Glomerular endothelial cell (primary cell): ENCODE measurements at regions not wholly inside any gene's neighbourhood (a gene's known extent, or its start where the extent isn't known, plus 50 kb on each side); places are given as distances from the start of the nearest gene placed in this dataset.

ENCODE experiments used
- DNase-seq: peaks from one replicate; pipeline ENCODE4 v3.0.0-alpha.2; 2011; ENCODE audit warnings: low read depth, low spot score; ENCODE audit errors: extremely low read depth

DNA sequence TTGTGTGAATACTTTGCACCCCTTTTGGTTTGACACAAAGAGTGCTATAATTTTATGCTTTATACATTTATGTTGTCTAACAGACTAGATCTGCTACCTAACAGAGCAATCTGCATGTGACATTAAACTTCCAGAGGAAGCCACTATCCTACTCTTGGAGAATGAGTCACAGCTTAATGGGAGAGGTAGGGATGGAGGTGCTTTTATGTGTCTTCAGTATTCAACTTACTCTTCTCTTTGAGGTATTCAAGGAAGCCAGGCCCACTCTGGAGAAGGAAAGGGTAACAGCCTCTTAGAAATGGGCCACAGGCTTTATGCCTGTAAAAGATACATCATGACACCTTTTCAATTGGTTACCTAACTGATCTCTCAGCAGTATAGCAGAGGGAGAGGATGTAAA lies 85.8 kb upstream of the NEUROD1 start:
- no peak for DNase-seq

DNA sequence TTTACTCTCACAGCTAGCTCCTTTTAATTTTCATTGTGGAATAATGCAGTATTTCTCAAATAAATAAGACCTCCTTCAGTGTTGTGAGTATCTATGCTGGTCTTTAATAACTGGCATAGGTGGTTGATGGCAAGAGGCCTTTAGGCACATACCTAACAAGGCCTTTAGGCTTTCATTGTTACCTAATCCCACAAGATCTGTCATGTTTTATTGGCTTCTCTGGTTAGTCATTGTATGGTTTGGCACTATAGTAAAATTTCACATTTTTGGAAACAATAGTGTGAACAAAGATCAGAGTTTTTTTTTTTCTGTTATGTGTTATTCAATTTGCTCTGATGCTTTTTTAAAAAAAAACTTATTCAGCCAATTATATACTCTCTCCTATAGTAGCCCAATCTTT lies 89.8 kb upstream of the NEUROD1 start:
- no peak for DNase-seq

DNA sequence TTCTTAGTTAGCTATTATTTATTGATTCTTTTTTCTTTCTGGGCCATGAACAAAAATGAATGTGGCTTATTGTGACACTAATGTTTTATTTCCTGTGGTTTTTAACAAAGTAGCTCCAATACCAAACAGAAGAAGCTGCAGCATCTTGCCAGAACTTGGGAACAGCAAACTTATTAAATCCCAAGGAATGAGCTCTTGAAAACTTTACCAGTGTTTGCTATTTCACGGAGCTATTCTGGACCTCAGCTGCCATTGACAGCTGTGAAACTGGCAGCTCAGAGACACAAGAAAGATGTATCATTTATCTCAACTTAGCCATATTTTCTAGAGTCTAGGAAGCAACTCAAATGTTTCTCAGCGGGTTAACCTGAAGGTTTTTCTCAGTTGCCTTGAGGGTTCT lies 91.0 kb upstream of the NEUROD1 start:
- DNase-seq = no peak

DNA sequence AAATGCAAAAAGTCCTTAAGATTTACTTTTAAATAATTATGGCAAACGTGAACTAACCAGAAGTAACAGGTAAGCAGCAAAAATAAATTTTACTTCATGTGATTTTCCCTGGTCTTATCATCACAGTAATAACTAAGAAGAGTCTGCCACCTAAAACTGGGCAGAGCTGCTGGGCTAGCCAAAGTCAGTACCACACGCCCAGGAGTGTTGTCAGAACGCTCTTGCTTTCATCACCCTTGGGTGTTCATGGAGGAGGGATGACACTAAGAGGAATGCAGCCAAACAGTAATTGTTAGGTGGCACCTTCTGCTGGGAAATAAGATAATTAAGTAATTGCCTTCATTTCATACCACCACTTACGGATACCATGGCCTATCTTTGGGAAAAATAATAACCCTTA lies 92.0 kb upstream of the NEUROD1 start:
- DNase-seq = no peak

DNA sequence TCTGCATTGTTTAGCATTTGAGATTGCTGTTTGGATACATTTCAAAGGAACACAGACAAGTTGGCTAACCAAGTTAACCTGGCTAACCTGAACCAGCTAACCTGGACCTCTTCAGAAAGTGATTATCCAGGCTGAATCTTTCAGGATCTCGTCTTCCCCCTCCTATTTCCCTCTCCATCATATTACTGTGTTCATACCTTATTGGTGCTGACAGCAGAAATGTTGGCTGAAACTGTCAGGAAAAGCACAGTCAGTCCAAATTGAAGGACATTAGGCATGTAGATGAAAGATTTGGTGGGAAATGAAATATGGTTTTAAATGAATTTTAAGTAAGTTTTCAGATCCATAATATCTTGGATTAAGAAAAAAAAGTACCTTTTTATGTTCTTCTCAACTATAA lies 92.5 kb upstream of the NEUROD1 start:
- DNase-seq = no peak

DNA sequence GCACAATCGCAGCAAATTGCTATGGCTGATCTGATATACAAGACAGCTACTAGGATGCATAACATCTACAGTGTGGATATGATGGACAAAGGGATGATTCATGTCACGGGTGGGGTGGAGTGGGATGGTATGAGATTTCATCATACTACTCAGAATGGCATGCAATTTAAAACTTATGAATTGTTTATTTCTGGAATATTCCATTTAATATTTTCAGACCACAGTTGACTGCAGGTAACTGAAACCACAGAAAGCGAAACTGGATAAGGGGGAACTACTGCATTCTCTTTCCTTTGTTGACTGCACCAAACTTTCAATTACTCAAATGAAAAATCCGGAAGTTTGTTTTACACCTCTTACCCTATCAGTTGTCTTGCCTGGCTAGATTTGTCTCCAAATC lies 94.4 kb upstream of the NEUROD1 start:
- no peak for DNase-seq

DNA sequence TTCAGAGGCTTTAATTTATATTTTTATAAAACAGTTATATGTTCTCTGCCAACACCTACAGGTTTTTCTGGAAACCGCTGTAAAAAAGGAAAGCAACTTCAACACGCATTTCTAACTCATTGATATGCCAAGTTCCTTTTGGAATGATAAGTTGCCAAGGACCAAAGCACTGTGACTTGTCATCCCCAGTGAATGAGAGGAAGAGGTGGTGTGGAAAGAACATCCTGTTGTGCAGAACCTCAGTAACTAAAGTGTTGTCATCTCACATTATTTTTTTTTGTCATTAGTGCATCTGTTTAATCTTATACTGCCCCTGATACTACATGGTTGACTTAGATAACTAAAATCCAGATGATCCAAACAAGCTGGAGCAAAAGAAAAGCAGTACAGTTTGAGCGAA lies 96.0 kb upstream of the NEUROD1 start:
- no peak for DNase-seq

DNA sequence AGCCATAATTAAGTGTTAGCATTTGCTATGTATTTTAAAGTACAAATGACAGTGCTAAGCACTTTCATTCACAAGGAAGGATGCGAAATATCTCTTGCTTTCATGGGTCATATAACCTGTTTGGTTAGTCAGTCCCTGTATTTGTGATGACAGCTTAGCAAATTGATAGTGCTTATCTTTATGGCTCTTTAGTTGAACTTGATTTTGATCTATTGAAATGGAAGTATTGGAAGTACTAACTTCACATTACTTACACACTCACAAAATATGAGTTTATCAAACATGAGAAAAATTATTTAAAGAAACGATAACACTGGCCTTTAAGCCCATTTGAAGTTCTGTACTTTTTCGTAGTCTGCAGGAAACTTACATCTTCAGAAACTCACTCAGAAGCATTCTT lies 97.4 kb upstream of the NEUROD1 start:
- DNase-seq = no peak

DNA sequence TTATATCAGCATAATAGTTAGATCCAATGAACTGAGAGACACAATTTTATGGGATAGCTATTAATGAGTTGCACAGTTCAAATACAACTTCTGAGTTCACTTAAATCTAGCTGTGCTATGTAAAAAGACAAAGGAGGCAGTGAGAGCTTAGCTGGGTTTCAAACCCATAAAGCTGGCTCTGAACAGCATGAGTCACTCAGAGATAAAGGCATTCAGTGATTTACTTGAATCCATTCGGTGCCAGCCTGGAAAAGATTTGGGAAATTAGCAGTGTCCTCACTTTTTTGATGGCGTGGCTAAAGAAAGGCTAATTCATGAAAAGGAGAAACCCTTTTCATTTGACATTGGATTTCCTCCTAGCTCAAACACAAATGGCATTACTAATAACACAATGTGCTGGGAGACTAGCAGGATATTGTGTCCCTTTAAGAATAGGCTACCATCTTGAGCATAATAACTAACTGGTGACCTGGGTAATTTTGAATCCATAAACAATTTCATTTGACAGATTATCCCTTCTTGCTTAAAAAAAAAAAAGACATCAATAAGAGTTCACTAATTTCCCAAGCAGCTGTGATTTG lies 98.4 kb upstream of the NEUROD1 start:
- DNase-seq = no peak

DNA sequence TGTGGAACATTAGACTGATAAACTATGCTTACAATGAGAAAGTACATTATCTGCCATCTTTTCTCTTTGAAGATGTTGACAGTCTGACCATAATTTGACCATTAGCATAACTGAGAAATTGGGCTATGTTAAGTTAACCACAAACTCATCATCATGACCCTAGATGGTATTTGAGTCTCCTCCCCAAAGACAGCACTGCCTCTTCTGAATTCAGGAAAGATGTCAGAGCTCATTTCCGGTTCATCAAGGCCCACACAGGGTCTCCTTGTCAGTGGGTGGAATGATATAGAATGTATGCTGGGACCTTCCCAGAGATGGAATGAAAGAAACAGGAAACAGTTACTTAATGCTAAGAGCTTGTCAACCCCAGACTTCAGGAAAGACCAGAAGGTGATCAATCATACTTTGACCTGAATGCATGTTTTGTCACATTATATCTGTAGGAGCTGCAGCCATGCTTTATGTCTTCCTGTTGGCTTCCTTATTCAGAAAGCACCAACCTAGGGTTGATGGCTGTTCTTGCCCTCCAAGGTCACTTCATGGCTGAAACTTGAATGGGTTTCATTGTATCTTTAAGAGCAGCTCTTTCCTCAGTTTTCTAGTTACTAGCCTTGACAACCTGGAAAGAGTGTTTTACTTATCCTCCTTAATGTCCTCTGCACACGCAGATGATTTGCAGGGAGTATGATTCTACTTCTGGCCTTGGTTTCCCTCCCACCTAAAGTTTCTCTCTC lies 99.1 kb upstream of the NEUROD1 start:
- DNase-seq = no peak

DNA sequence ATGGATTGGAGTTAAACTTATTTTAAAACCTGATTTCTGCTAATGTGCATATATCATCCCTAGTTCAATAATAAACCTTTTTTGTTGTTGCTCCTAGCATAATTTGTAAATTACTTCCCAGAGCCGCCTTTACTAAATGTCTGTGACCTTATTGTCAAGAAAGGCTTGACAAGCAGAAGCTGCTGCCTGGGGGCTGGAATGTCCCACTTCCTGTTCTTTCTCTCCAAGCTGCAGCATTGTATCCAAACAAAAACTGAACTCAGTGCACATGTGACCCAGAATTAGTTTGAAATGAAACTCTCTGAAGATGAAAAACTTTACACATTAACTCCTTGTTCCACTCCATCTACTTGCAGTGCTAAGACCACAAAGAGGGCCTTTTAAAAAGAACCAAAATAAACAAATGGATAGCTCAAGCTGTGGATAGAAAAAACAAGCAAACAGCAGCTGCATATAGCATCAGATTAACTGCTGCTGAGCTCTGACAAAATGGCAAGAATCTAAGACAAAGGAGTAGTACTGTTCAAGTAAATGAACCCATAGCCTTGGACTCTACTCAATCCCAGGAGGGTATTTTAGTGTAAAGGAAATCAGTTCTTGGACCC lies 99.8 kb upstream of the NEUROD1 start:
- no peak for DNase-seq

DNA sequence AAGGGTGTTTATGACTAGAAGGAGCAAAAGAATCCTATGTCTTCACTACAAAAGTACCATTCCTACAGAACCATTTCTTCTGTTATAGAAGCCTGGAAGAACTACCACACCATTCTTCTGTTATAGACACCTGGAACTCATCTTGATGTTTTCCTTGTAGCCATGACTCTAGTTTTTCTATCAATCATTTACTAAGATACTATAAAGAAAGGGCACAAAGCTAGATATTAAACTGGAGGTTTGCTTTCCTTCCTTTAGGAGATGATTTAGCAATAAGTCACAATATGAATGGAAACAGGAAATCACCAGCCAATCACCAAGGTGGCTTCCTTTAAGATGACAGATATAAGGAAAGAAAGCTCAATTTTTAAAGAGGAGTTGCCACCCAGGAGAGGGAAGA lies 100.3 kb upstream of the NEUROD1 start:
- DNase-seq = no peak

DNA sequence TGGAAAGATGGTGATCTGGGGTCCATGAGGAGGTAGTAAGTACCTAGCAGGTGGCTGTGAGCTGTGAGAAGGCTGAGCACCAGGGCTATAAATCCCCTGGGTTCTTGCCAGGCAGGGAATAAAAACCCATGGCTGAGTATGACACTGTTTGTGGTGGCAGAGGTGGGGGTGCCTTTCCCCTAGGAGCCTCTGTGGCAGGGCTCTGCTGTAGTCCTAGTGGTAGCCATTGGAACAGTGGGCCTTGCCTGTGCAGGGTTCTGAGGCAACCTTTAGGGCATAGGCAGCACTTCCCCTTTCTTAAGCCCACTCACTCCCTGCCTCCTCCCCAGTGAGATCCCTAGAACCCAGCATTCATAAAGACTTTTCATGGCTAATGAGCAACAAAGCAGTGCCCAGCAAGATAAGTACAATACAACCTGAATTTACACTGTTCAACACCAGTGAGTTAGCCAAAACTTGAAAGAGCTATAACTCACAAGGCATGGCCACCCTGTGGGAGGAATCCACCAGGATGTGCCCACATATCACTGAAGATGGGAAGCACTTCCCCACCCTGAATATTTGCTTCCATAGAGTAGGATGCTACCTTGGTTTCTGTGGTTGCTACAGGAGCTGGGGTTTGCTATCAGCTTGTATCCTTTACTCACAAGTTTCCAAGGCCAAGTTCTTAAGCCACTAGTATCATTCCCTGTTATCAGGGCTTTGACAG lies 100.9 kb upstream of the NEUROD1 start:
- DNase-seq = no peak

DNA sequence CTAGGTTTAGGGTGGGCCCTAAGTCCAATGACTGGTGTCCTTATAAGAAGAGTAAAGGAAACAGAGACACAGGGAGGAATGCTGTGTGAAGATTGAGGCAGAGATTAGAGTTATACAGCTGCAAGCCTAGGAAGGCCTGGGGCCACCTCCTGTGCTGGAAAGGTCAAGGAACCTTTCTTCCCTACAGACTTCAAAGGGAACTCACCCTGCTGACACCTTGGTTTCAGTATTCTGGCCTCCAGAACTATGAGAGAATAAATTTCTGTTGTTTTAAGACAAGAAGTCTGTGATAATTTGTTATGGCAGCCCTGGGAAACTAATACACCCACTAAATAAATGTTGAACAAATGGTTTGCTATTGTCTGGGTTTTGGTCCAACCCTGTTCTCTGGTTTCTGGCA lies 102.3 kb upstream of the NEUROD1 start:
- DNase-seq = no peak

DNA sequence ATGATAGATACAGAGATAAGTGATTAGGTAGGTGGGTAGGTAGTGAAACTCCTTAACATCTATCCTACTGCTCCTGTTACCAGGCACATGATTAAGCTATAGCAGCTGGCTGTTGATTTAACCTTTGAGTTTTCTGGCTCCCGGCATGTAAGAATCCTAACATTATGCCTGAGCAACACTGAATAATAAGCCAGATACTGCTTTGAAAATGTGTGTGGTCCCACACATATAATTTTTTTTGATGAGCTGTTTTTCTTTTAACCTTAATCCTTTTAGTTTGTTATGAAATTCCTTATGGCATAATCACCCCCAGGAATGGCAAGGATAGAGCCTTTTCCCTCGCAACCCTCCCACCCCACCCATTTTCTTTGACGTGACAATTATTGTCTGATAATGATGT lies 104.2 kb upstream of the NEUROD1 start:
- no peak for DNase-seq

DNA sequence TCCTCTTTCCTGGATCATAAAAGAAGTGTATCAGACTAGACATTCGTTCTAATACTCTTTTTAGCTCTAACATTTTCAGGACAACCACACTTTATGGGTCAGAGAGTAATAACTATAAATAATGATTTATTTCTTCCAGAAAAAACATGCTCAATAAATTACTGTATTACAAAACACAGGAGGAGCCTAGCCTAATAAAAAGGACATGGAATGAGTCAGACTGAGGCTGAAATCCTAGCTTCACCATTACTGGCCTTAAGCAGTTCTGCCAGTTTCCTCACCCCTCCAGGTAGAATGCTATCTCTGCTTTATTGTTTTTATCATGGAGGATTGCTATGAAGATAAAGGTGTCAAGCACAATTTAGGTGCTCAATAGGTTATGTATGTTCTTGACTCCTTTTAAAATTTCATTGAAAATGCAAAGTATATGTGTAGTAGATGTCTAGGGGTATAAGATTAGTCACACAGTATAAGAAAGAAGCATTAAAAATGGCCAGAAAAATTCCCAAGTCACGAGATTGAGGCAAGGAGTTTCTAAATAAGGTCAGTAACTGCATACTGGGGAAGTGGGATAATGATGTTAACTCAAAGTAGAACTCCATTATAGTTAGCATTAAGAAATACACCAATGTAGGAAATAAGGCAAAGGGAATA lies 105.5 kb upstream of the NEUROD1 start:
- DNase-seq = no peak

DNA sequence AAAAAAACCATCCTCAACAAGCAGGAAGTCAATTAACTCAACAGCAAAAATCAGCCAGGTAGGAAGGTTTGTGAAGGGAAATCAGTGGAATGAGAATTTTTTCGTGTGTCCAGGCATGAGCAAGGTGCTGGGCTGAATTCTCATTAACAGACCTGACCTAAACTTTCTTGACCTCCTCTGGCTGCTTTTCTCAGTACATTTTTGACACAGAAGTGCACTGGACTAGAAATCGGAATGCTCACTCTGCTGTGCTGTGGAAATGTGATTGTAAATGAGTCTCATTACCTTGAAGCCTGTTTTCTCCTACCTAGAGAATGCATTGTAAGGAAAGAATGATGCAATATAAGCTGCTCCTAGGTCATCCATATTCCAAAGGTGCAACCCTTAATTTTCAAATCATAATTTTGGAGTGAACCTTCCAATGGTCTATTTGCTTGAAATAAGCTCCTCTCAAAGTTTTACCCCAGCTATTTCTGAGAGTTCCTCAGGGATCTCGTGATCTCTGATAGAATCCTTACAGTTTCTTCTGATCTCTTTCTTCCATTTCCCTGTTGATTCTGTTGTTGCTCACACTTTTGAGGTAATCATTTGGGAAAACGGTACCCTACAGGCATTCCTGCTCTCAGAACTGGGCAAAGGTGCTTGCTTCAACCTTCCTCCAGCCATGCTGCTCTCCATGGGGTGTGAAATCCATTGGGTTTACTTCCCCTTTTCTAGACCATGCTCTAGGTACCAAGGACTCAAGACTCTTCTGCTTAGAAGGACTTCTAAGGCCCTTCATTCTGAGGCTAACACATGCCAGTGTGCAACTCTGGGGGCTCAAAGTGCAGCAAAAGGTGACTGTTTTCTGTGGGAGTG lies 104.9 kb upstream of the ITPRID2 start:
- no peak for DNase-seq

DNA sequence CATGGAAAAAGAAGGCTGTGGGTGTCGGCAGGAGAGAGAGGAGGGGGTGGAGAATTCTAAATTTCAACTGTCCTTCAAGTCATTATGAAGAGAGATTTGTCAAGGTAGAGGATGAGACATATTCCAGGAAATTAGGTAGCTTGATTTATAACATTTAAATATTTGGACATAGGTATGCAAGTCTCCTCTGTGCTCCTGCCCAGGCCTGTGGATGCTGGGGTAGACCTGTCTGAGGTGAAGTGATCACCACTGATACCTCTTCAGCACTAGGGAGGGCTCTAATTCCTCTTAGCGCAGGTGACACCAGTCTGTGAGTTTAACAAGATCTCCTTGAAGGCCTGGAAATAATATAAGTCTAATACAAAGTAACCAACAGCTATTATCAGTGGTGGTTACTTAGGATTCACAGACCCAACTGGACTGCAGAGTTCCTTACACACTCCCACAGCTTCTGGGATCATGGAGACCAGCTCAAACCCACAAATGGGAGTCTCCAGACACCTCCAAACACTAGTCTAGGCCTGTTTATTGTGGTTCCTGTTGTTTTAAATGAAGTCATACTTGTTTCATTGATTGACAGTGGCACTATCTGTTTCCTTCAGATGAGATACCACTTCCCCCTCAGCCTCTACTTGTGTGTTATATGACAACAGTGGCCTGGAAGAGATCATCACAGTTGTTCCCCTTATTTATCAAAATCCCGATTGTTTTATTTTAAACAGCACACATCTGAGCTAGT lies 104.1 kb upstream of the ITPRID2 start:
- no peak for DNase-seq

DNA sequence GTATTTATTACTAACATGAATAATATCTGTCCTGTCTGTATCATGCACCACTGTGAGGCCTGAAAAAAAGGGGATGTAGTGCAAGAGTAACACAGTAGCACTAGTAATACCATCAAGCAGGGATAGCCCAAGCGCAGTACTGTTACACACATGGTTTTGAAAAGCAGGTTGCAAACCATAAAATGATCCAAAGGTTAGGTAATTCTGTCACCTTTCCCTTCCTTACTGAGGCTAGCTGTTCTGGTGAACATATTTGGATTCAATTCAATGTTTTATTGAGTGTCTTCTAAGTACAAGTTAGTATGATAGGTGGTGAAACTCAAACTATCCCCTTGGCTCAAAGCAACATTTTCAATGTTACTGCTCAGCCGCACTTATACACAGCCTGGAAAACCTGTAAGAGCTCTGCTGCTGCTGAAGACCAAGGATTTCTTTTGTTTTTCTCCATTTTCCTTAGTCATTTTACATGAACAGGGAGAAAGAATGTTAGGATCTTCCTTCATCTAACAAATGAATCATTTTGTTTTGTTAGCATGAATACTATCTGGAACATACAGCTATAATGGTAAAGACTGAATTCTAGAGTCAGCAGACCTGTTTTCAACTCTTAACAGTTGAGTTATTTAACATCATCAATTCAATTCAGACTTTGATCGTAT lies 102.5 kb upstream of the ITPRID2 start:
- DNase-seq = no peak
